PC-3 (cell line): ENCODE measurements at regions not wholly inside any gene's neighbourhood (a gene's known extent, or its start where the extent isn't known, plus 50 kb on each side); places are given as distances from the start of the nearest gene placed in this dataset.

Experiments
- ATAC-seq: fragments of 200-7000 bp; cut with Tn5 transposase; 2 replicates; pipeline ENCODE4 v1.9.1; 2020; ENCODE audit warnings: mild to moderate bottlenecking, moderate library complexity
- BruUV-seq: library from RNA; stranded (reverse); fragments of 400-500 nt; replicated peaks from 2 replicates; lab custom pipeline; 2021; lab: Mats Ljungman, UMichigan
- CTCF ChIA-PET: fragments of 300-600 bp; sonication (Branson Sonifier 250); formaldehyde crosslinking; loops from one replicate; lab custom pipeline; 2022; ENCODE audit warnings: antibody characterized with exemption; lab: Charles Lee
- POLR2A ChIA-PET: fragments of 300-600 bp; sonication (Branson Sonifier 250); formaldehyde crosslinking; loops from one replicate; lab custom pipeline; 2022; ENCODE audit warnings: antibody characterized with exemption; ENCODE audit not compliant: unreplicated experiment; lab: Charles Lee
- DNase-seq: peaks from one replicate; pipeline ENCODE4 v3.0.0-alpha.2; 2015
- H2AFZ ChIP-seq: fragments of 300-600 bp; sonication (generic); 2 replicates; pipeline ENCODE4 v1.6.0; 2016; ENCODE audit warnings: antibody characterized with exemption, low read length
- H3F3A ChIP-seq: fragments of 300-600 bp; sonication (generic); one replicate; pipeline ENCODE4 v1.6.0; 2017; ENCODE audit warnings: antibody characterized with exemption, low read length, control low read depth, mild to moderate bottlenecking; ENCODE audit not compliant: unreplicated experiment
- H3K27ac ChIP-seq: fragments of 300-600 bp; sonication (generic); 2 replicates; pipeline ENCODE4 v1.5.1; 2016; ENCODE audit warnings: mild to moderate bottlenecking, low read length
- H3K27me3 ChIP-seq: fragments of 300-600 bp; sonication (generic); 2 replicates; pipeline ENCODE4 v1.6.1; 2016; ENCODE audit warnings: low read length, mixed read lengths
- H3K36me3 ChIP-seq: fragments of 300-600 bp; sonication (generic); 2 replicates; pipeline ENCODE4 v1.6.1; 2016; ENCODE audit warnings: low read depth, mixed run types, low read length, mixed read lengths
- H3K4me1 ChIP-seq: fragments of 300-600 bp; sonication (generic); 2 replicates; pipeline ENCODE4 v1.5.1; 2016; ENCODE audit warnings: low read length; ENCODE audit not compliant: insufficient read depth
- H3K4me2 ChIP-seq: fragments of 300-600 bp; sonication (generic); 2 replicates; pipeline ENCODE4 v1.6.0; 2016; ENCODE audit warnings: low read length
- H3K4me3 ChIP-seq: fragments of 300-600 bp; sonication (generic); 2 replicates; pipeline ENCODE4 v1.5.1; 2016; ENCODE audit warnings: mild to moderate bottlenecking, low read length, mixed read lengths
- H3K79me2 ChIP-seq: fragments of 300-600 bp; sonication (generic); 2 replicates; pipeline ENCODE4 v1.6.1; 2017; ENCODE audit warnings: low read length, mixed read lengths
- H3K9ac ChIP-seq: fragments of 300-600 bp; sonication (generic); 2 replicates; pipeline ENCODE4 v1.6.0; 2016; ENCODE audit warnings: mild to moderate bottlenecking, low read length
- H3K9me2 ChIP-seq: fragments of 300-600 bp; sonication (generic); replicated peaks from 2 replicates; pipeline ENCODE4 v1.6.1; 2016; ENCODE audit warnings: mixed run types, low read length, mixed read lengths
- H3K9me3 ChIP-seq: fragments of 300-600 bp; sonication (generic); 2 replicates; pipeline ENCODE4 v1.6.1; 2016; ENCODE audit warnings: low read length, mixed read lengths
- H4K20me1 ChIP-seq: fragments of 300-600 bp; sonication (generic); 2 replicates; pipeline ENCODE4 v1.6.1; 2016; ENCODE audit warnings: low read length, mixed read lengths
- CTCF ChIP-seq: fragments of 300-600 bp; sonication (generic); conservative IDR thresholded peaks from 2 replicates; pipeline ENCODE4 v1.5.1; 2017; ENCODE audit warnings: antibody characterized with exemption, low read depth, mild to moderate bottlenecking, low read length
- EZH2 ChIP-seq: fragments of 300-600 bp; sonication (generic); IDR thresholded peaks from one replicate; pipeline ENCODE4 v1.6.1; 2017; ENCODE audit warnings: antibody characterized with exemption, mild to moderate bottlenecking, low read length; ENCODE audit not compliant: unreplicated experiment
- EZH2phosphoT487 ChIP-seq: fragments of 300-600 bp; sonication (generic); IDR thresholded peaks from 2 replicates; pipeline ENCODE4 v1.6.1; 2018; ENCODE audit warnings: mild to moderate bottlenecking, antibody characterized with exemption, low read length, borderline replicate concordance
- intact Hi-C: fragments of 100-400 bp; cut with micrococcal nuclease; formaldehyde crosslinking; loops from 2 replicates; pipeline ENCODE4 v1.9.0; 2023

- TF ChIP-seq EZH2phosphoT487: no peak
- no peak for TF ChIP-seq EZH2
- TF ChIP-seq CTCF: no peak
- Histone ChIP-seq H3K4me1 (no peaks in the 10 kb centered on the region), H3K9me2 (no peaks in the 10 kb centered on the region), H3K4me2 (no peak overlapping the region), H3K27me3 (0 out of 2 replicates have a peak, but pooled peaks cover 7% of the 10 kb centered on the region), H3K9ac (no peak overlapping the region), H3K4me3 (no peak overlapping the region), H3K79me2 (no peaks in the 10 kb centered on the region), H3K36me3 (no peaks in the 10 kb centered on the region), H3K9me3 (no peaks in the 10 kb centered on the region), H3K27ac (no peak overlapping the region), H4K20me1 (no peaks in the 10 kb centered on the region), H3F3A (no peaks in the 10 kb centered on the region), H2AFZ (no peak overlapping the region)
- DNase-seq: no peak
- BruUV-seq: no TSS peak
- POLR2A ChIA-PET: no interaction called here
- intact Hi-C loops: no loop called here
- ATAC-seq: no peak
- CTCF ChIA-PET: no interaction called here
Measured at GRCh38 chr12:77421152-77421551, 355.8 kb upstream of the E2F7 start.

GRCh38 chr12:77409551-77409950 lies 344.2 kb upstream of the E2F7 start:
- ATAC-seq: no peak
- Histone ChIP-seq H3K4me1 (no peaks in the 10 kb centered on the region), H3K9me3 (no peaks in the 10 kb centered on the region), H2AFZ (no peak overlapping the region), H3K9ac (no peak overlapping the region), H3K4me3 (no peak overlapping the region), H3K9me2 (no peaks in the 10 kb centered on the region), H4K20me1 (no peaks in the 10 kb centered on the region), H3K79me2 (no peaks in the 10 kb centered on the region), H3K4me2 (no peak overlapping the region), H3F3A (no peaks in the 10 kb centered on the region), H3K36me3 (no peaks in the 10 kb centered on the region), H3K27ac (no peak overlapping the region), H3K27me3 (peaks cover 13% of the 10 kb centered on the region; the same call in 1 of the 2 replicates)
- intact Hi-C loops: no loop called here
- DNase-seq: no peak
- no peak for TF ChIP-seq CTCF
- TF ChIP-seq EZH2phosphoT487: no peak
- no peak for TF ChIP-seq EZH2
- BruUV-seq: no TSS peak
- POLR2A ChIA-PET: no interaction called here
- CTCF ChIA-PET: no interaction called here

GRCh38 chr12:77407931-77408330 lies 342.6 kb upstream of the E2F7 start:
- POLR2A ChIA-PET: no interaction called here
- no TSS peak for BruUV-seq
- H3K9ac ChIP-seq: no peak overlapping the region

More at GRCh38 chr12:77407931-77408330, 342.6 kb upstream of the E2F7 start:
- intact Hi-C loops: no loop called here
- ATAC-seq (no peak), DNase-seq (no peak)
- CTCF ChIA-PET: no interaction called here
- Histone ChIP-seq H3K79me2 (no peaks in the 10 kb centered on the region), H3K9me2 (no peaks in the 10 kb centered on the region), H3K4me2 (no peak overlapping the region), H3K9me3 (no peaks in the 10 kb centered on the region), H3K4me3 (no peak overlapping the region), H2AFZ (no peak overlapping the region), H3K27me3 (peaks cover 13% of the 10 kb centered on the region; the same call in 1 of the 2 replicates), H4K20me1 (no peaks in the 10 kb centered on the region), H3K36me3 (no peaks in the 10 kb centered on the region), H3K27ac (no peak overlapping the region), H3F3A (no peaks in the 10 kb centered on the region), H3K4me1 (no peaks in the 10 kb centered on the region)
- TF ChIP-seq EZH2phosphoT487 (no peak), EZH2 (no peak), CTCF (no peak)
